22Rv1 (cell line): ENCODE measurements at regions not wholly inside any gene's neighbourhood (a gene's known extent, or its start where the extent isn't known, plus 50 kb on each side); places are given as distances from the start of the nearest gene placed in this dataset.

Source experiments
- H3K27ac ChIP-seq: fragments of 450-650 bp; 2 replicates; pipeline ENCODE4 v1.5.1; 2017
- ZFX ChIP-seq: fragments of 450-650 bp; IDR thresholded peaks from 2 replicates; pipeline ENCODE4 v1.6.1; 2017; ENCODE audit warnings: antibody characterized with exemption, borderline replicate concordance
- TF ChIP-seq, protein P1 (sequence below): fragments of 450-650 bp; IDR thresholded peaks from 2 replicates; pipeline ENCODE4 v1.5.1; 2017; ENCODE audit warnings: mild to moderate bottlenecking

GRCh38 chr11:134504146-134504905 is 92.3 kb upstream of the B3GAT1 start:
- TF ChIP-seq ZFX: no peak
- TF ChIP-seq, protein P1, sequence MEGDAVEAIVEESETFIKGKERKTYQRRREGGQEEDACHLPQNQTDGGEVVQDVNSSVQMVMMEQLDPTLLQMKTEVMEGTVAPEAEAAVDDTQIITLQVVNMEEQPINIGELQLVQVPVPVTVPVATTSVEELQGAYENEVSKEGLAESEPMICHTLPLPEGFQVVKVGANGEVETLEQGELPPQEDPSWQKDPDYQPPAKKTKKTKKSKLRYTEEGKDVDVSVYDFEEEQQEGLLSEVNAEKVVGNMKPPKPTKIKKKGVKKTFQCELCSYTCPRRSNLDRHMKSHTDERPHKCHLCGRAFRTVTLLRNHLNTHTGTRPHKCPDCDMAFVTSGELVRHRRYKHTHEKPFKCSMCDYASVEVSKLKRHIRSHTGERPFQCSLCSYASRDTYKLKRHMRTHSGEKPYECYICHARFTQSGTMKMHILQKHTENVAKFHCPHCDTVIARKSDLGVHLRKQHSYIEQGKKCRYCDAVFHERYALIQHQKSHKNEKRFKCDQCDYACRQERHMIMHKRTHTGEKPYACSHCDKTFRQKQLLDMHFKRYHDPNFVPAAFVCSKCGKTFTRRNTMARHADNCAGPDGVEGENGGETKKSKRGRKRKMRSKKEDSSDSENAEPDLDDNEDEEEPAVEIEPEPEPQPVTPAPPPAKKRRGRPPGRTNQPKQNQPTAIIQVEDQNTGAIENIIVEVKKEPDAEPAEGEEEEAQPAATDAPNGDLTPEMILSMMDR: no peak
- H3K27ac ChIP-seq: no peak overlapping the region

- TF ChIP-seq, protein P1: no peak
- TF ChIP-seq ZFX: no peak
- no peak overlapping the region for H3K27ac ChIP-seq
These were observed 91.6 kb upstream of the B3GAT1 start for GRCh38 chr11:134503596-134503995.

GRCh38 chr11:134503100-134503499 is 91.1 kb upstream of the B3GAT1 start:
- no peak overlapping the region for H3K27ac ChIP-seq
- no peak for TF ChIP-seq ZFX
- TF ChIP-seq, protein P1: no peak

- no peak for TF ChIP-seq ZFX
- TF ChIP-seq, protein P1: no peak
These were observed 90.1 kb upstream of the B3GAT1 start for GRCh38 chr11:134502153-134502550.

DNA sequence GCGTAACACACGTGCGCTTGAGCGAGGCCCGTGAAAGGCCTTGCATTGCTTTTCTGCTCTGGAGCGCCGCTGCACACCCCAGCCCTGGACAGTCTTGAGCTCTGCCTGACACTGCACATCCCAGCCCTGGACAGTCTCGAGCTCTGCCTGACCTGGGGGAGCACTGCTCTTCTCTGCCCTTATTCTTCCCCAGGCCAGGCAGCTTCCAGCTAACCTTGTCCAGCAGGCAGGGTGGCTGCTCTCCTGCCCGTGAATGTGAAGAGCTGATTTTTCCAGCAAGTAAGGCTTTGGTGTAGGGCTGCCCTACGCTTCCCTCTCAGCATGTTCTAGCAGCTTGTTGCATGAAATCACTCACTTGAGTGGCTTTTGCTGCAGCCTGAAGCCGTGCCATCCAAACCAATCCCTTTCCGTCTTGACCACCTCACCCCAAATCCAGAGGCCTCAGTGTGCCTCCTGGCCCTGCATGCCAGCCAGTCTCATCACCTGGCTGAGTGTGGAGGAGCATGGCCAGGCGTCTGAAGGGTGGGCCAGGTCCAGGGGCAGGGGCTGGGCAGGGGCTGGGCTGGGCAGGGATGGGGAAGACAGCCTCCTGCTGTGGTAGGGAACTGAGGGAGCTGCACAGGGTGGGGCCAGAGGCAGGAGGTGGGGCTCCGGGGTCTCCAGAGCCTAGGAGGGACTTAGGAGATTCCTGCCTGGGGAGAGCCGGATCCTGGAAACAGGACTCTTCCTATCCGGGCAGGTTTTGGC is 89.5 kb upstream of the B3GAT1 start:
- TF ChIP-seq ZFX: no peak
- TF ChIP-seq, protein P1: no peak
- H3K27ac ChIP-seq: no peak overlapping the region

More at GRCh38 chr11:134502153-134502550, 90.1 kb upstream of the B3GAT1 start:
- H3K27ac ChIP-seq: no peak overlapping the region

DNA sequence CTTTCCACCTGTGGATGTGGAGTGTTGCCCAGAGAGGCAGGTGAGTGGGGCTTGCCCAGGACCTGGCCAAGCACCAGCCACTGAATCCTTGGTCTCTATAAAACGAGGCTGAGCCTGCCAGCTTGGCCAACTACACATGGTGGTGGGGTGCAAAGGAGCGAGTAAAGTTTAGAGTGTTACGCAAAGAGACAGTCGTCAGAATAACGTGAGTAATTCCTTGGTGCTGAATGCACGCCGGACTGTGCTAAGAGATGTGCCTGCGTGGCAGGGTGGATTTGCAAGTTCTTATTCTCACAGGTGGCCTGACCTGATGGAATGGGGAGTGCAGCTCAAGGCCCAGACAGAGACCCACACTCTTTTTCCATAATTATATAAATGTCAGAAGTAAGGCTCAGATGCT is 88.6 kb upstream of the B3GAT1 start:
- TF ChIP-seq ZFX: no peak
- TF ChIP-seq, protein P1: no peak
- no peak overlapping the region for H3K27ac ChIP-seq

- TF ChIP-seq, protein P1: no peak
- TF ChIP-seq ZFX: no peak
- H3K27ac ChIP-seq: no peak overlapping the region
These were observed 87.9 kb upstream of the B3GAT1 start for GRCh38 chr11:134499990-134500389.
